HepG2 (cell line): ENCODE measurements at regions not wholly inside any gene's neighbourhood (a gene's known extent, or its start where the extent isn't known, plus 50 kb on each side); places are given as distances from the start of the nearest gene placed in this dataset.

Source experiments
- AKNA ChIP-seq: sonication (generic); formaldehyde crosslinking; IDR thresholded peaks from 2 replicates; pipeline ENCODE4 v1.4.0; 2020; ENCODE audit warnings: missing genetic modification reagents, borderline replicate concordance
- CC2D1A ChIP-seq: sonication (generic); formaldehyde crosslinking; IDR thresholded peaks from 2 replicates; pipeline ENCODE4 v1.8.1; 2023; ENCODE audit warnings: mild to moderate bottlenecking, missing genetic modification reagents
- DRAP1 ChIP-seq: IDR thresholded peaks from 2 replicates; pipeline ENCODE4 v1.6.1; 2016; ENCODE audit warnings: missing genetic modification reagents, missing compliant biosample characterization
- ESRRA ChIP-seq: sonication (generic); formaldehyde crosslinking; IDR thresholded peaks from 2 replicates; pipeline ENCODE4 v1.5.1; 2020; ENCODE audit warnings: mild to moderate bottlenecking, low read depth, missing genetic modification reagents
- FOXK1 ChIP-seq: sonication (generic); formaldehyde crosslinking; IDR thresholded peaks from 2 replicates; pipeline ENCODE4 v1.4.0; 2020; ENCODE audit warnings: low read depth, missing genetic modification reagents, borderline replicate concordance
- HNF1B ChIP-seq: sonication (generic); formaldehyde crosslinking; IDR thresholded peaks from 2 replicates; pipeline ENCODE4 v1.5.1; 2020; ENCODE audit warnings: mild to moderate bottlenecking, moderate library complexity, missing genetic modification reagents
- NAIF1 ChIP-seq: sonication (generic); formaldehyde crosslinking; IDR thresholded peaks from 2 replicates; pipeline ENCODE4 v1.5.0; 2020; ENCODE audit warnings: mild to moderate bottlenecking, missing genetic modification reagents, borderline replicate concordance
- PRDM10 ChIP-seq: sonication (generic); formaldehyde crosslinking; IDR thresholded peaks from 2 replicates; pipeline ENCODE4 v1.4.0; 2020; ENCODE audit warnings: low read depth, missing genetic modification reagents
- RFXANK ChIP-seq: IDR thresholded peaks from 2 replicates; pipeline ENCODE4 v1.6.1; 2016
- SP4 ChIP-seq: sonication (generic); formaldehyde crosslinking; IDR thresholded peaks from 2 replicates; pipeline ENCODE4 v1.8.1; 2023; ENCODE audit warnings: mild to moderate bottlenecking, missing genetic modification reagents
- ZNF33B ChIP-seq: sonication (generic); formaldehyde crosslinking; IDR thresholded peaks from 2 replicates; pipeline ENCODE4 v1.5.1; 2020; ENCODE audit warnings: mild to moderate bottlenecking, missing genetic modification reagents
- TF ChIP-seq, protein P1 (sequence below): sonication (generic); formaldehyde crosslinking; IDR thresholded peaks from 2 replicates; pipeline ENCODE4 v1.4.0; 2020; ENCODE audit warnings: missing genetic modification reagents, mild to moderate bottlenecking, borderline replicate concordance
- TF ChIP-seq, protein P2 (sequence below): sonication (generic); formaldehyde crosslinking; IDR thresholded peaks from 2 replicates; pipeline ENCODE4 v1.5.1; 2020; ENCODE audit warnings: missing genetic modification reagents, mild to moderate bottlenecking, borderline replicate concordance

GRCh38 chr6:170207586-170208181 is 83.2 kb downstream of the DLL1 start (continued):
- TF ChIP-seq PRDM10 (CRISPR knock-in tag) (no peak), DRAP1 (CRISPR knock-in tag) (no peak), ZNF33B (no peak), HNF1B (CRISPR knock-in tag) (no peak), CC2D1A (CRISPR knock-in tag) (no peak), ESRRA (CRISPR knock-in tag) (no peak), AKNA (CRISPR knock-in tag) (no peak), FOXK1 (no peak), RFXANK (CRISPR knock-in tag) (no peak), SP4 (CRISPR knock-in tag) (no peak), NAIF1 (CRISPR knock-in tag) (no peak)
- TF ChIP-seq, protein P1, sequence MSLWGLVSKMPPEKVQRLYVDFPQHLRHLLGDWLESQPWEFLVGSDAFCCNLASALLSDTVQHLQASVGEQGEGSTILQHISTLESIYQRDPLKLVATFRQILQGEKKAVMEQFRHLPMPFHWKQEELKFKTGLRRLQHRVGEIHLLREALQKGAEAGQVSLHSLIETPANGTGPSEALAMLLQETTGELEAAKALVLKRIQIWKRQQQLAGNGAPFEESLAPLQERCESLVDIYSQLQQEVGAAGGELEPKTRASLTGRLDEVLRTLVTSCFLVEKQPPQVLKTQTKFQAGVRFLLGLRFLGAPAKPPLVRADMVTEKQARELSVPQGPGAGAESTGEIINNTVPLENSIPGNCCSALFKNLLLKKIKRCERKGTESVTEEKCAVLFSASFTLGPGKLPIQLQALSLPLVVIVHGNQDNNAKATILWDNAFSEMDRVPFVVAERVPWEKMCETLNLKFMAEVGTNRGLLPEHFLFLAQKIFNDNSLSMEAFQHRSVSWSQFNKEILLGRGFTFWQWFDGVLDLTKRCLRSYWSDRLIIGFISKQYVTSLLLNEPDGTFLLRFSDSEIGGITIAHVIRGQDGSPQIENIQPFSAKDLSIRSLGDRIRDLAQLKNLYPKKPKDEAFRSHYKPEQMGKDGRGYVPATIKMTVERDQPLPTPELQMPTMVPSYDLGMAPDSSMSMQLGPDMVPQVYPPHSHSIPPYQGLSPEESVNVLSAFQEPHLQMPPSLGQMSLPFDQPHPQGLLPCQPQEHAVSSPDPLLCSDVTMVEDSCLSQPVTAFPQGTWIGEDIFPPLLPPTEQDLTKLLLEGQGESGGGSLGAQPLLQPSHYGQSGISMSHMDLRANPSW (CRISPR knock-in tag) = no peak
- TF ChIP-seq, protein P2, sequence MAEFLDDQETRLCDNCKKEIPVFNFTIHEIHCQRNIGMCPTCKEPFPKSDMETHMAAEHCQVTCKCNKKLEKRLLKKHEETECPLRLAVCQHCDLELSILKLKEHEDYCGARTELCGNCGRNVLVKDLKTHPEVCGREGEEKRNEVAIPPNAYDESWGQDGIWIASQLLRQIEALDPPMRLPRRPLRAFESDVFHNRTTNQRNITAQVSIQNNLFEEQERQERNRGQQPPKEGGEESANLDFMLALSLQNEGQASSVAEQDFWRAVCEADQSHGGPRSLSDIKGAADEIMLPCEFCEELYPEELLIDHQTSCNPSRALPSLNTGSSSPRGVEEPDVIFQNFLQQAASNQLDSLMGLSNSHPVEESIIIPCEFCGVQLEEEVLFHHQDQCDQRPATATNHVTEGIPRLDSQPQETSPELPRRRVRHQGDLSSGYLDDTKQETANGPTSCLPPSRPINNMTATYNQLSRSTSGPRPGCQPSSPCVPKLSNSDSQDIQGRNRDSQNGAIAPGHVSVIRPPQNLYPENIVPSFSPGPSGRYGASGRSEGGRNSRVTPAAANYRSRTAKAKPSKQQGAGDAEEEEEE (CRISPR knock-in tag) = no peak
